ENCODE measurements at regions not wholly inside any gene's neighbourhood (a gene's known extent, or its start where the extent isn't known, plus 50 kb on each side); places are given as distances from the start of the nearest gene placed in this dataset.

DNA sequence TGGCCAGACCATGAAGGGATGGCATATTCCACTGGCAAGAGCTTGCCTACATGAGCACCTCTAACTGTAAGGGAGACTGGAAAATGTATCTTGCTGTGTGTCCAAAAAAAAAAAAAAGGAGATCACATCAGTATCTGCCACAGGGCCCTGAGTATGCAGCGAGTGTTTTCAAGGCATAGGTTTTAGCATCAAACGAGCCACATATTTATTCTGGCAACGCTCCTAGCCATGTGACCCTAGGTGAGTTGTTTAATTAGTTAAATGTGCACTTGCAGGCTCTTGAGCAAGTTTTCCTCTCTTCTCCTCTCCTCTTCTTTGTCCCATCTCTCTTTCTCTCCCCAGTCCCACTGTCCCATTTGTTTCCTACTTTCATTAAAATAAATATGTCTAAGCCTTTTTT lies 428.7 kb upstream of the AKR1E2 start:
- TF ChIP-seq, protein P1, sequence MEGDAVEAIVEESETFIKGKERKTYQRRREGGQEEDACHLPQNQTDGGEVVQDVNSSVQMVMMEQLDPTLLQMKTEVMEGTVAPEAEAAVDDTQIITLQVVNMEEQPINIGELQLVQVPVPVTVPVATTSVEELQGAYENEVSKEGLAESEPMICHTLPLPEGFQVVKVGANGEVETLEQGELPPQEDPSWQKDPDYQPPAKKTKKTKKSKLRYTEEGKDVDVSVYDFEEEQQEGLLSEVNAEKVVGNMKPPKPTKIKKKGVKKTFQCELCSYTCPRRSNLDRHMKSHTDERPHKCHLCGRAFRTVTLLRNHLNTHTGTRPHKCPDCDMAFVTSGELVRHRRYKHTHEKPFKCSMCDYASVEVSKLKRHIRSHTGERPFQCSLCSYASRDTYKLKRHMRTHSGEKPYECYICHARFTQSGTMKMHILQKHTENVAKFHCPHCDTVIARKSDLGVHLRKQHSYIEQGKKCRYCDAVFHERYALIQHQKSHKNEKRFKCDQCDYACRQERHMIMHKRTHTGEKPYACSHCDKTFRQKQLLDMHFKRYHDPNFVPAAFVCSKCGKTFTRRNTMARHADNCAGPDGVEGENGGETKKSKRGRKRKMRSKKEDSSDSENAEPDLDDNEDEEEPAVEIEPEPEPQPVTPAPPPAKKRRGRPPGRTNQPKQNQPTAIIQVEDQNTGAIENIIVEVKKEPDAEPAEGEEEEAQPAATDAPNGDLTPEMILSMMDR (conservative IDR thresholded peaks at IDR 0.05), result no peak
- TF ChIP-seq EZH2 (IDR thresholded peaks at IDR 0.05; ENCODE audit: low read depth), result no peak
